Stomach smooth muscle (tissue), 2 donors: ENCODE measurements at regions not wholly inside any gene's neighbourhood (a gene's known extent, or its start where the extent isn't known, plus 50 kb on each side); places are given as distances from the start of the nearest gene placed in this dataset.

Experiments
- H3K27ac ChIP-seq: one replicate; pipeline ENCODE4 v1.7.0; 2013; ENCODE audit warnings: mild to moderate bottlenecking, low read length, inconsistent platforms
- H3K27me3 ChIP-seq, 2 donors: one replicate each; pipeline ENCODE4 v1.7.0; 2013; ENCODE audit warnings: low read length in 2 of 2; ENCODE audit not compliant: insufficient read depth in 2 of 2, control insufficient read depth in 1 of 2
- H3K36me3 ChIP-seq, 2 donors: one replicate each; pipeline ENCODE4 v1.7.0; 2013; ENCODE audit warnings: low read length in 2 of 2; ENCODE audit not compliant: control insufficient read depth in 2 of 2, insufficient read depth in 2 of 2
- H3K4me1 ChIP-seq: one replicate; pipeline ENCODE4 v1.7.0; 2013; ENCODE audit warnings: low read length; ENCODE audit not compliant: control insufficient read depth, insufficient read depth
- H3K4me3 ChIP-seq, 2 donors: one replicate each; pipeline ENCODE4 v1.7.0; 2013; ENCODE audit warnings: low read length in 2 of 2
- H3K9ac ChIP-seq, 2 donors: one replicate each; pipeline ENCODE4 v1.7.0; 2013; ENCODE audit warnings: low read length in 2 of 2, mild to moderate bottlenecking in 1 of 2
- H3K9me3 ChIP-seq, 2 donors: one replicate each; pipeline ENCODE4 v1.7.0; 2013; ENCODE audit warnings: low read length in 2 of 2; ENCODE audit not compliant: control insufficient read depth in 2 of 2
- donor health status: healthy.
- donor health status: Pancreatic carcinoma.

GRCh38 chr3:124275412-124275811 lies 283.5 kb upstream of the ROPN1 start:
- no peaks in the 10 kb centered on the region for H3K36me3 ChIP-seq
- no peaks in the 10 kb centered on the region for H3K27me3 ChIP-seq
- H3K9ac ChIP-seq, result peak overlapping the region in 1 of 2 donors; percentile 34
- no peaks in the 10 kb centered on the region for H3K9me3 ChIP-seq
- peak overlapping the region; percentile 77 for H3K27ac ChIP-seq
- H3K4me1 ChIP-seq, result peaks cover 75% of the 10 kb centered on the region
- no peak overlapping the region for H3K4me3 ChIP-seq

GRCh38 chr3:124276133-124276532 lies 284.2 kb upstream of the ROPN1 start:
- Histone ChIP-seq H3K27me3 (no peaks in the 10 kb centered on the region), H3K4me3 (no peak overlapping the region), H3K9ac (peak overlapping the region in 1 of 2 donors; percentile 34), H3K9me3 (no peaks in the 10 kb centered on the region), H3K27ac (peak overlapping the region; percentile 77), H3K4me1 (peaks cover 72% of the 10 kb centered on the region), H3K36me3 (no peaks in the 10 kb centered on the region)

GRCh38 chr3:124276539-124277143 lies 284.7 kb upstream of the ROPN1 start:
- H3K36me3 ChIP-seq, result no peaks in the 10 kb centered on the region
- peak overlapping the region; percentile 3 to 29 for H3K4me3 ChIP-seq
- H3K4me1 ChIP-seq, result peaks cover 72% of the 10 kb centered on the region
- peak overlapping the region; percentile 13 to 42 for H3K9ac ChIP-seq
- no peaks in the 10 kb centered on the region for H3K9me3 ChIP-seq
- H3K27me3 ChIP-seq, result no peaks in the 10 kb centered on the region
- peak overlapping the region; percentile 77 for H3K27ac ChIP-seq

- H3K4me3 ChIP-seq, result peak overlapping the region in 1 of 2 donors; percentile 29
- H3K9me3 ChIP-seq, result no peaks in the 10 kb centered on the region
- peaks cover 75% of the 10 kb centered on the region for H3K4me1 ChIP-seq
- H3K36me3 ChIP-seq, result no peaks in the 10 kb centered on the region
- H3K9ac ChIP-seq, result peak overlapping the region in 1 of 2 donors; percentile 13
- H3K27me3 ChIP-seq, result no peaks in the 10 kb centered on the region
- peak overlapping the region; percentile 77 for H3K27ac ChIP-seq
Measured at GRCh38 chr3:124277144-124277890, 285.4 kb upstream of the ROPN1 start.

- Histone ChIP-seq H3K9ac (no peak overlapping the region), H3K36me3 (no peaks in the 10 kb centered on the region), H3K9me3 (no peaks in the 10 kb centered on the region), H3K4me3 (no peak overlapping the region), H3K27me3 (no peaks in the 10 kb centered on the region), H3K27ac (peak overlapping the region; percentile 49), H3K4me1 (peaks cover 62% of the 10 kb centered on the region)
Measured at GRCh38 chr3:124281453-124282316, 289.8 kb upstream of the ROPN1 start.

GRCh38 chr3:124282751-124283651 lies 291.1 kb upstream of the ROPN1 start:
- H3K4me3 ChIP-seq, result peak overlapping the region in 1 of 2 donors; percentile 47
- H3K4me1 ChIP-seq, result peaks cover 49% of the 10 kb centered on the region
- H3K9me3 ChIP-seq, result no peaks in the 10 kb centered on the region
- H3K27ac ChIP-seq, result peak overlapping the region; percentile 97
- peak overlapping the region in 1 of 2 donors; percentile 61 for H3K9ac ChIP-seq
- H3K27me3 ChIP-seq, result no peaks in the 10 kb centered on the region
- no peaks in the 10 kb centered on the region for H3K36me3 ChIP-seq

- Histone ChIP-seq H3K27ac (peak overlapping the region; percentile 97), H3K9ac (peak overlapping the region; percentile 55 to 63), H3K27me3 (no peaks in the 10 kb centered on the region), H3K4me1 (peaks cover 43% of the 10 kb centered on the region), H3K36me3 (no peaks in the 10 kb centered on the region), H3K4me3 (peak overlapping the region in 1 of 2 donors; percentile 44), H3K9me3 (no peaks in the 10 kb centered on the region)
Measured at GRCh38 chr3:124283652-124284023, 291.7 kb upstream of the ROPN1 start.

DNA sequence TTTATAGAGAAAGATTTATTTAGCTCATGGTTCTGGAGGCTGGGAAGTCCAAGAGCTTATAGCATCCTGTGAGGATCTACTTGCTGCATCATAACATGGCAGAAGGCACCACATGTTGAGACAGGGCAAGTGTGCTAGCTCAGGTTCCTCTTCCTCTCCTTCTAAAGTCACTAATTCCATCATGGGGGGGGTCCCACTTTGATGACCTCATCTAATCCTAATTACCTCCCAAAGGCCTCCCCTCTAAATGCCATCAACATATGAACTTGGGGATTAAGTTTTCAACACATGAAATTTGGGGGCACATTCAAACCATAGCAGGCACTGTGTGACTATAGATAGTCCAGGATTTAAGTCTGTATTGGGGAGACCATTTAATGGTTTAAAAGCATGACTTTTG lies 297.1 kb upstream of the ROPN1 start:
- H3K9ac ChIP-seq, result no peak overlapping the region
- H3K36me3 ChIP-seq, result no peaks in the 10 kb centered on the region
- no peaks in the 10 kb centered on the region for H3K27me3 ChIP-seq
- no peaks in the 10 kb centered on the region for H3K9me3 ChIP-seq
- H3K4me1 ChIP-seq, result peaks cover 23% of the 10 kb centered on the region
- no peak overlapping the region for H3K4me3 ChIP-seq
- H3K27ac ChIP-seq, result no peak overlapping the region

DNA sequence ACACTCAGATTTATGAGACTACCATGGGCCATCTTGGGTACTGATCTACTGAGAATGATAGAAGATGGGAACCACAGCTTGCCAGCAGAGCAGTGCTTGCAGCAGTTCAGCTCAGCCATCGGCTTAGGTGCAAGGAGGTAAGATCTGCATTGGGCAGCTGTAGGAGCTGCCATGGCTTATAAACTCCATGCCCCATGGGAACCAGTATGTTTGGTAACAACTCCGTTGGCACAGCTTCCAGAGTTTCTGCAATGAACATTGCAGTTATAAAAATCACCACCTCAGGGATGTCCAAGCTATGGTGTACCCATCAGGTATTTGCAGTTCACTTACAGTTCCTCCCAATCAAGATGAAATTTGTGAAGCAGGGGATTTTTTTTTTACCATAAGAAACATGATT lies 299.1 kb upstream of the ROPN1 start:
- no peak overlapping the region for H3K9ac ChIP-seq
- no peaks in the 10 kb centered on the region for H3K36me3 ChIP-seq
- H3K9me3 ChIP-seq, result no peaks in the 10 kb centered on the region
- H3K4me3 ChIP-seq, result no peak overlapping the region
- no peaks in the 10 kb centered on the region for H3K27me3 ChIP-seq
- no peak overlapping the region for H3K27ac ChIP-seq
- peaks cover 15% of the 10 kb centered on the region for H3K4me1 ChIP-seq

- no peak overlapping the region for H3K9ac ChIP-seq
- H3K36me3 ChIP-seq, result no peaks in the 10 kb centered on the region
- H3K9me3 ChIP-seq, result no peaks in the 10 kb centered on the region
- peaks cover 20% of the 10 kb centered on the region for H3K4me1 ChIP-seq
- no peak overlapping the region for H3K4me3 ChIP-seq
- H3K27me3 ChIP-seq, result no peaks in the 10 kb centered on the region
- H3K27ac ChIP-seq, result no peak overlapping the region
Measured at GRCh38 chr3:124292329-124292728, 300.4 kb upstream of the ROPN1 start.
